Endothelial cell of umbilical vein (primary cell): ENCODE measurements at regions not wholly inside any gene's neighbourhood (a gene's known extent, or its start where the extent isn't known, plus 50 kb on each side); places are given as distances from the start of the nearest gene placed in this dataset.

Experiments used
- BruUV-seq: library from RNA; stranded (reverse); fragments of 400-500 nt; replicated peaks from 2 replicates; lab custom pipeline; 2021; lab: Mats Ljungman, UMichigan
- CTCF ChIA-PET: fragments of 300-600, 350-600 bp; sonication (Branson Sonifier 250); formaldehyde crosslinking; loops from one replicate; lab custom pipeline; 2021; ENCODE audit warnings: antibody characterized with exemption, inconsistent platforms; lab: Charles Lee
- POLR2A ChIA-PET: fragments of 300-600, 350-600 bp; sonication (Branson Sonifier 250); formaldehyde crosslinking; loops from one replicate; lab custom pipeline; 2021; ENCODE audit warnings: antibody characterized with exemption, inconsistent platforms; lab: Charles Lee
- DNase-seq: peaks from one replicate; pipeline ENCODE4 v3.0.0-alpha.2; 2011; ENCODE audit warnings: low read depth, low spot score
- FAIRE-seq: peaks from 2 replicates; lab custom pipeline; 2011; peaks lifted over from hg19 to GRCh38; lab: Jason Lieb, UNC
- H2AFZ ChIP-seq: 2 replicates; pipeline ENCODE4 v1.6.0; 2012; ENCODE audit warnings: low read depth, low read length, control low read depth, inconsistent platforms
- H3K27ac ChIP-seq: 2 replicates; pipeline ENCODE4 v1.5.1; 2011; ENCODE audit warnings: low read depth, mild to moderate bottlenecking, control low read depth, low read length, moderate library complexity; ENCODE audit not compliant: insufficient read depth
- H3K27me3 ChIP-seq, 2 experiments: 2 replicates each; pipeline versions ENCODE4 v1.6.0 to v1.6.1; 2011; ENCODE audit warnings: low read length in 2 of 2, mixed read lengths in 1 of 2; ENCODE audit not compliant: control insufficient read depth in 2 of 2, insufficient read depth in 2 of 2
- H3K36me3 ChIP-seq, 2 experiments: 2 replicates in 1 of 2; 3 replicates in 1 of 2; pipeline ENCODE4 v1.5.1; 2011; ENCODE audit warnings: low read length in 2 of 2, mild to moderate bottlenecking in 1 of 2, moderate library complexity in 1 of 2; ENCODE audit not compliant: control insufficient read depth in 2 of 2, insufficient read depth in 2 of 2; ENCODE audit errors: extremely low read depth in 1 of 2
- H3K4me1 ChIP-seq: 3 replicates; pipeline ENCODE4 v1.5.1; 2011; ENCODE audit warnings: mild to moderate bottlenecking, low read length; ENCODE audit not compliant: control insufficient read depth, insufficient read depth; ENCODE audit errors: extremely low read depth
- H3K4me2 ChIP-seq: 2 replicates; pipeline ENCODE4 v1.6.1; 2011; ENCODE audit warnings: low read length, control low read depth, mixed read lengths; ENCODE audit not compliant: insufficient read depth
- H3K4me3 ChIP-seq, 3 experiments: fragments of 200-600 bp in 1 of 3; sonication (generic), shearing (Covaris generic) in 1 of 3; replicated peaks in 1 of 3; 2 replicates each; pipeline ENCODE4 v1.5.1; 2011 to 2016; ENCODE audit warnings: control low read depth in 3 of 3, low read length in 3 of 3, mild to moderate bottlenecking in 2 of 3, inconsistent platforms in 1 of 3, low read depth in 1 of 3, moderate library complexity in 1 of 3; ENCODE audit not compliant: insufficient read depth in 1 of 3
- H3K79me2 ChIP-seq: 2 replicates; pipeline ENCODE4 v1.6.0; 2012; ENCODE audit warnings: low read length, inconsistent platforms; ENCODE audit not compliant: control insufficient read depth, insufficient read depth
- H3K9ac ChIP-seq: replicated peaks from 2 replicates; pipeline ENCODE3; 2011; ENCODE audit warnings: low read length, control low read depth; ENCODE audit not compliant: insufficient read depth; ENCODE audit errors: extremely low read depth
- H3K9me1 ChIP-seq: replicated peaks from 3 replicates; pipeline ENCODE4 v1.6.0; 2011; ENCODE audit warnings: mild to moderate bottlenecking, low read length; ENCODE audit not compliant: control insufficient read depth, insufficient read depth; ENCODE audit errors: extremely low read depth
- H3K9me3 ChIP-seq: replicated peaks from 2 replicates; pipeline ENCODE4 v1.5.1; 2012; ENCODE audit warnings: low read length, inconsistent platforms; ENCODE audit not compliant: control insufficient read depth, insufficient read depth
- H4K20me1 ChIP-seq: replicated peaks from 2 replicates; pipeline ENCODE3; 2011; ENCODE audit warnings: mild to moderate bottlenecking, low read length; ENCODE audit not compliant: control insufficient read depth, insufficient read depth; ENCODE audit errors: extremely low read depth
- CTCF ChIP-seq, 2 donors: IDR thresholded peaks; 1 replicate in 1 of 2; 2 replicates in 1 of 2; pipeline ENCODE4 v1.5.1; 2011; ENCODE audit warnings: low read length in 2 of 2, mild to moderate bottlenecking in 2 of 2, moderate library complexity in 2 of 2, control low read depth in 1 of 2, inconsistent platforms in 1 of 2, low read depth in 1 of 2; ENCODE audit not compliant: insufficient read depth in 1 of 2; ENCODE audit errors: extremely low read depth in 1 of 2
- EZH2 ChIP-seq: IDR thresholded peaks from 2 replicates; pipeline ENCODE4 v1.6.1; 2012; ENCODE audit warnings: borderline replicate concordance, low read depth, mild to moderate bottlenecking, moderate library complexity, low read length, inconsistent platforms; ENCODE audit not compliant: severe bottlenecking
- JUN ChIP-seq: IDR thresholded peaks from 2 replicates; pipeline ENCODE4 v1.6.1; 2011; ENCODE audit warnings: borderline replicate concordance, low read depth; ENCODE audit not compliant: insufficient read length, insufficient read depth
- MYC ChIP-seq: IDR thresholded peaks from one replicate; pipeline ENCODE4 v1.6.1; 2011; ENCODE audit warnings: mild to moderate bottlenecking, low read depth, low read length
- POLR2A ChIP-seq: IDR thresholded peaks from 2 replicates; pipeline ENCODE4 v1.6.1; 2012; ENCODE audit warnings: low read depth, mild to moderate bottlenecking, control low read depth, low read length
- POLR2AphosphoS5 ChIP-seq: IDR thresholded peaks from 2 replicates; pipeline ENCODE4 v1.6.1; 2012; ENCODE audit warnings: low read depth, mild to moderate bottlenecking, control low read depth, low read length, moderate library complexity; ENCODE audit not compliant: insufficient read depth
- dilution Hi-C: fragments of 300-500 bp; cut with MboI; formaldehyde crosslinking; loops from one replicate; pipeline ENCODE4 v1.15.0; 2019; ENCODE audit warnings: low sequenced_read_pairs; ENCODE audit not compliant: extremely low pct_ligation_motif_present
- intact Hi-C: fragments of 100-400 bp; cut with micrococcal nuclease; formaldehyde crosslinking; loops from one replicate; pipeline ENCODE4 v1.10.0; 2022
- TF ChIP-seq, protein P1 (sequence below): IDR thresholded peaks from 2 replicates; pipeline ENCODE4 v1.6.1; 2011; ENCODE audit not compliant: insufficient read depth, insufficient read length

DNA sequence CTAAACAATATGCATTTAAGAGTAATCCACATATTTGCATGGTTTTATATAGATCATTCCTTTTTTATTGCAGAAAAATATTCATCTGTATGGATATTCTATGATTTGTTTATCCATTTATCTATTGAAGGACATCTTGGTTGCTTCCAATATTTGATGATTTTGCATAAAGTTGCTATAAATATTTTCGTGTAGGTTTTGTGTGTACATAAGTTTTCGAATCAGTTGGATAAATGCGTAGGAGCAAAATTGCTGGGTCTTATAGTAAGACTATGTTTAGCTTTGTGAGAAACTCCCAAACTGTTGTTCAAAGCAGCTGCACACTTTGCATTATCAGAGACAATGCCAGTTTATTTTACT is 971.2 kb downstream of the DIPK2A start:
- peaks cover 2% of the 10 kb centered on the region for H3K4me1 ChIP-seq
- no peak overlapping the region for H3K4me2 ChIP-seq
- CTCF ChIA-PET = interaction anchor here (1.0 kb wide), 1 partner anchor 12 kb away, joined by 3 read pairs; no protein-coding TSS in a partner anchor
- H3K27me3 ChIP-seq = no peaks in the 10 kb centered on the region
- no peak overlapping the region for H3K9ac ChIP-seq
- H4K20me1 ChIP-seq = no peaks in the 10 kb centered on the region
- H3K9me1 ChIP-seq = no peaks in the 10 kb centered on the region
- no peak overlapping the region for H2AFZ ChIP-seq
- no peak for DNase-seq
- H3K4me3 ChIP-seq = no peak overlapping the region
- no peak overlapping the region for H3K27ac ChIP-seq
- no peak for FAIRE-seq
- dilution Hi-C loops (no loop called here), intact Hi-C loops (loop anchor here (5.0 kb wide), 1 partner anchor 971 kb away; the partner anchor contains the start of gene DIPK2A)
- TF ChIP-seq EZH2 (no peak), MYC (no peak), CTCF (IDR thresholded peaks at IDR 0.05; ENCODE audit: extremely low read depth in 1 of 2, insufficient read depth in 1 of 2, low read depth in 1 of 2, low read length in 2 of 2) (no peak)
- TF ChIP-seq, protein P1, sequence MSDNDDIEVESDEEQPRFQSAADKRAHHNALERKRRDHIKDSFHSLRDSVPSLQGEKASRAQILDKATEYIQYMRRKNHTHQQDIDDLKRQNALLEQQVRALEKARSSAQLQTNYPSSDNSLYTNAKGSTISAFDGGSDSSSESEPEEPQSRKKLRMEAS = no peak
- no peaks in the 10 kb centered on the region for H3K79me2 ChIP-seq
- POLR2A ChIA-PET = no interaction called here
- no peaks in the 10 kb centered on the region for H3K9me3 ChIP-seq
- BruUV-seq = no TSS peak
- H3K36me3 ChIP-seq = no peaks in the 10 kb centered on the region

- dilution Hi-C loops = no loop called here
- POLR2A ChIA-PET = no interaction called here
These were observed 976.3 kb downstream of the DIPK2A start for GRCh38 chr3:144947895-144948294.

More at GRCh38 chr3:144947895-144948294, 976.3 kb downstream of the DIPK2A start:
- Histone ChIP-seq H2AFZ (no peak overlapping the region), H3K79me2 (no peaks in the 10 kb centered on the region), H4K20me1 (no peaks in the 10 kb centered on the region), H3K27ac (no peak overlapping the region), H3K9me1 (no peaks in the 10 kb centered on the region), H3K36me3 (no peaks in the 10 kb centered on the region), H3K9ac (no peak overlapping the region), H3K4me1 (no peaks in the 10 kb centered on the region), H3K27me3 (no peaks in the 10 kb centered on the region), H3K4me3 (no peak overlapping the region), H3K9me3 (no peaks in the 10 kb centered on the region), H3K4me2 (no peak overlapping the region)
- TF ChIP-seq POLR2AphosphoS5 (no peak), POLR2A (no peak), JUN (no peak)
- TF ChIP-seq, protein P1 = no peak
- FAIRE-seq (no peak), DNase-seq (no peak)
- no TSS peak for BruUV-seq
- intact Hi-C loops = no loop called here
- CTCF ChIA-PET = no interaction called here
